ENCODE measurements at regions not wholly inside any gene's neighbourhood (a gene's known extent, or its start where the extent isn't known, plus 50 kb on each side); places are given as distances from the start of the nearest gene placed in this dataset.

DNA sequence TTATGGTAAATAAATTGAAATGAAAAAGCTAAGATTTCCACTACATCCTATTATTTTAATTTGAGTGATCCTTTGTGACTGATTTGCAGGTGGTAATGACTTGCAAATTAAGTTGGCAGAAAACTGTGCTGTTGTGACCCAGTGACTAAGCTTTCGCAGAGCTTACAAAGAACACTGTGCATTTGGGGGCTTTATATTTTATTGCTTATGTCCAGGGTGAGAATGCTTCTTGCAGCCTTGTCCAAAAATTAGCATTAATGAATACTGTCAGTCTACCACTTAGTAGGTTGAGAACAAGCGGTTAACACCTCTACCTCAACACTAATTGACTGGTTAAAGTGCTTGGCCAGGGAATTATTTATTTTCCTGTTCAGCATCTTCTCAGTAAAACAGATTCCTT, 991.3 kb upstream of the DIAPH2 start:
- TF ChIP-seq, protein P1, sequence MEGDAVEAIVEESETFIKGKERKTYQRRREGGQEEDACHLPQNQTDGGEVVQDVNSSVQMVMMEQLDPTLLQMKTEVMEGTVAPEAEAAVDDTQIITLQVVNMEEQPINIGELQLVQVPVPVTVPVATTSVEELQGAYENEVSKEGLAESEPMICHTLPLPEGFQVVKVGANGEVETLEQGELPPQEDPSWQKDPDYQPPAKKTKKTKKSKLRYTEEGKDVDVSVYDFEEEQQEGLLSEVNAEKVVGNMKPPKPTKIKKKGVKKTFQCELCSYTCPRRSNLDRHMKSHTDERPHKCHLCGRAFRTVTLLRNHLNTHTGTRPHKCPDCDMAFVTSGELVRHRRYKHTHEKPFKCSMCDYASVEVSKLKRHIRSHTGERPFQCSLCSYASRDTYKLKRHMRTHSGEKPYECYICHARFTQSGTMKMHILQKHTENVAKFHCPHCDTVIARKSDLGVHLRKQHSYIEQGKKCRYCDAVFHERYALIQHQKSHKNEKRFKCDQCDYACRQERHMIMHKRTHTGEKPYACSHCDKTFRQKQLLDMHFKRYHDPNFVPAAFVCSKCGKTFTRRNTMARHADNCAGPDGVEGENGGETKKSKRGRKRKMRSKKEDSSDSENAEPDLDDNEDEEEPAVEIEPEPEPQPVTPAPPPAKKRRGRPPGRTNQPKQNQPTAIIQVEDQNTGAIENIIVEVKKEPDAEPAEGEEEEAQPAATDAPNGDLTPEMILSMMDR (IDR thresholded peaks at IDR 0.05) = no peak
- no peak for TF ChIP-seq POLR2A (IDR thresholded peaks at IDR 0.05)
- TF ChIP-seq POLR2AphosphoS5 (IDR thresholded peaks at IDR 0.05) = no peak

Data from breast epithelium (tissue), 3 donors.